ENCODE measurements at regions not wholly inside any gene's neighbourhood (a gene's known extent, or its start where the extent isn't known, plus 50 kb on each side); places are given as distances from the start of the nearest gene placed in this dataset.

GRCh38 chr6:51450248-51450957 lies 631.7 kb downstream of the TFAP2B start:
- H3K4me2 ChIP-seq (replicated peaks; ENCODE audit: low read depth, low read length, poor library complexity, severe bottlenecking) = no peak overlapping the region
- Mint-ChIP-seq H3K27me3 (no peaks in the 10 kb centered on the region), H3K4me1 (no peaks in the 10 kb centered on the region), H3K27ac (no peak overlapping the region), H3K4me3 (no peak overlapping the region), H3K9me3 (ENCODE audit: insufficient read depth) (no peaks in the 10 kb centered on the region)
- H3K4me3 ChIP-seq (ENCODE audit: control extremely low read depth in 1 of 5, extremely low read depth in 1 of 5, insufficient read depth in 1 of 5, low read depth in 2 of 5, low read length in 4 of 5) = no peak overlapping the region
- H3K27me3 ChIP-seq (replicated peaks in 1 of 4; ENCODE audit: control extremely low read depth in 1 of 4, control insufficient read depth in 3 of 4, insufficient read depth in 4 of 4, low read length in 3 of 4) = no peaks in the 10 kb centered on the region
- POLR2A ChIA-PET = no interaction called here
- DNase-seq (no peak), ATAC-seq (ENCODE audit: low read depth) (no peak)
- no peak overlapping the region for H3K27ac ChIP-seq (ENCODE audit: low read length in 2 of 2)
- H3K9me3 ChIP-seq (ENCODE audit: control extremely low read depth in 1 of 3, control insufficient read depth in 2 of 3, insufficient read depth in 1 of 3, low read length in 2 of 3) = no peaks in the 10 kb centered on the region
- H4K20me1 ChIP-seq (ENCODE audit: control insufficient read depth, insufficient read depth, low read length, poor library complexity, severe bottlenecking) = no peaks in the 10 kb centered on the region
- CTCF ChIA-PET = interaction anchor here (0.8 kb wide), 1 partner anchor 13 kb away, joined by 3 read pairs; no protein-coding TSS in a partner anchor
- H3K79me2 ChIP-seq (ENCODE audit: control insufficient read depth, insufficient read depth, low read length) = no peaks in the 10 kb centered on the region
- H3K4me1 ChIP-seq (ENCODE audit: control insufficient read depth in 2 of 2, insufficient read depth in 2 of 2, low read length in 2 of 2) = no peaks in the 10 kb centered on the region
- no peak for TF ChIP-seq EZH2 (IDR thresholded peaks at IDR 0.05; ENCODE audit: borderline replicate concordance, insufficient read depth, low read depth, low read length, poor library complexity, severe bottlenecking)
- TF ChIP-seq CTCF (IDR thresholded peaks at IDR 0.05) = no peak
- no CpG with 5 or more reads among the region's 3 CpGs for WGBS (ENCODE audit: insufficient coverage)
- no peaks in the 10 kb centered on the region for H3K36me3 ChIP-seq (replicated peaks in 1 of 2; ENCODE audit: control extremely low read depth in 1 of 2, control insufficient read depth in 1 of 2, extremely low read depth in 1 of 2, insufficient read depth in 2 of 2, low read length in 1 of 2)
- intact Hi-C loops (cut with micrococcal nuclease) = no loop called here
- H2AFZ ChIP-seq (ENCODE audit: insufficient read depth, low read depth, low read length, poor library complexity, severe bottlenecking) = no peak overlapping the region
- H3K9ac ChIP-seq (ENCODE audit: low read length) = no peak overlapping the region

GRCh38 chr6:51450958-51451357 lies 632.3 kb downstream of the TFAP2B start:
- Mint-ChIP-seq H3K4me3 (no peak overlapping the region), H3K27me3 (no peaks in the 10 kb centered on the region), H3K9me3 (ENCODE audit: insufficient read depth) (no peaks in the 10 kb centered on the region), H3K27ac (no peak overlapping the region), H3K4me1 (no peaks in the 10 kb centered on the region)
- intact Hi-C loops (cut with micrococcal nuclease) = no loop called here
- Histone ChIP-seq H3K9ac (ENCODE audit: low read length) (no peak overlapping the region), H3K27ac (ENCODE audit: low read length in 2 of 2) (no peak overlapping the region), H3K4me1 (ENCODE audit: control insufficient read depth in 2 of 2, insufficient read depth in 2 of 2, low read length in 2 of 2) (no peaks in the 10 kb centered on the region), H4K20me1 (ENCODE audit: control insufficient read depth, insufficient read depth, low read length, poor library complexity, severe bottlenecking) (no peaks in the 10 kb centered on the region), H2AFZ (ENCODE audit: insufficient read depth, low read depth, low read length, poor library complexity, severe bottlenecking) (no peak overlapping the region), H3K79me2 (ENCODE audit: control insufficient read depth, insufficient read depth, low read length) (no peaks in the 10 kb centered on the region), H3K36me3 (replicated peaks in 1 of 2; ENCODE audit: control extremely low read depth in 1 of 2, control insufficient read depth in 1 of 2, extremely low read depth in 1 of 2, insufficient read depth in 2 of 2, low read length in 1 of 2) (no peaks in the 10 kb centered on the region), H3K27me3 (replicated peaks in 1 of 4; ENCODE audit: control extremely low read depth in 1 of 4, control insufficient read depth in 3 of 4, insufficient read depth in 4 of 4, low read length in 3 of 4) (no peaks in the 10 kb centered on the region), H3K4me2 (replicated peaks; ENCODE audit: low read depth, low read length, poor library complexity, severe bottlenecking) (no peak overlapping the region), H3K4me3 (ENCODE audit: control extremely low read depth in 1 of 5, extremely low read depth in 1 of 5, insufficient read depth in 1 of 5, low read depth in 2 of 5, low read length in 4 of 5) (no peak overlapping the region), H3K9me3 (ENCODE audit: control extremely low read depth in 1 of 3, control insufficient read depth in 2 of 3, insufficient read depth in 1 of 3, low read length in 2 of 3) (no peaks in the 10 kb centered on the region)
- DNase-seq (no peak), ATAC-seq (ENCODE audit: low read depth) (no peak)
- no CpG with 5 or more reads among the region's 1 CpG for WGBS (ENCODE audit: insufficient coverage)
- CTCF ChIA-PET = interaction anchor here (0.8 kb wide), 1 partner anchor 14 kb away, joined by 3 read pairs; no protein-coding TSS in a partner anchor
- POLR2A ChIA-PET = no interaction called here
- TF ChIP-seq EZH2 (IDR thresholded peaks at IDR 0.05; ENCODE audit: borderline replicate concordance, insufficient read depth, low read depth, low read length, poor library complexity, severe bottlenecking) (no peak), CTCF (IDR thresholded peaks at IDR 0.05) (no peak)

Data from B cell (primary cell).